Psoas muscle (tissue), 7 donors: ENCODE measurements at regions not wholly inside any gene's neighbourhood (a gene's known extent, or its start where the extent isn't known, plus 50 kb on each side); places are given as distances from the start of the nearest gene placed in this dataset.

Experiments used
- ATAC-seq, 4 donors: fragments of 200-7000 bp; cut with Tn5 transposase; one replicate each; pipeline ENCODE4 v1.9.1; 2020; ENCODE audit warnings: moderate library complexity in 3 of 4, mild to moderate bottlenecking in 2 of 4
- DNase-seq, 2 donors: peaks; one replicate each; pipeline ENCODE4 v3.0.0-alpha.2; 2020
- H3K27ac ChIP-seq: fragments of 200-600 bp; one replicate; pipeline ENCODE4 v1.8.0; 2022
- H3K27me3 ChIP-seq, 3 donors: fragments of 200-600 bp in 1 of 3; one replicate each; pipeline versions ENCODE4 v1.6.1 to v1.8.0; 2013 to 2022; ENCODE audit warnings: low read length in 2 of 3, mild to moderate bottlenecking in 2 of 3, moderate library complexity in 1 of 3; ENCODE audit not compliant: insufficient read depth in 3 of 3
- H3K36me3 ChIP-seq, 2 donors: fragments of 200-600 bp in 1 of 2; one replicate each; pipeline versions ENCODE4 v1.6.1 to v1.8.0; 2013 to 2022; ENCODE audit warnings: low read depth in 1 of 2, mild to moderate bottlenecking in 1 of 2, moderate library complexity in 1 of 2; ENCODE audit not compliant: insufficient read depth in 1 of 2
- H3K4me1 ChIP-seq: fragments of 200-600 bp; one replicate; pipeline ENCODE4 v1.8.0; 2022
- H3K4me3 ChIP-seq: fragments of 200-600 bp; one replicate; pipeline ENCODE4 v1.8.0; 2022; ENCODE audit warnings: mild to moderate bottlenecking
- H3K9me3 ChIP-seq: fragments of 200-600 bp; one replicate; pipeline ENCODE4 v1.8.0; 2022
- CTCF ChIP-seq: fragments of 200-600 bp; IDR thresholded peaks from one replicate; pipeline ENCODE4 v1.8.0; 2022; ENCODE audit warnings: antibody characterized with exemption
- WGBS, 3 donors: extraction: QIAGEN DNeasy Blood & Tissue Kit; methylation state at CpG; one replicate each; pipeline versions ENCODE4 v1.1.6 to v1.1.7; 2013; 5-methylcytosine and 5-hydroxymethylcytosine counted together
- intact Hi-C, 2 donors: fragments of 100-400 bp; cut with DNase I; formaldehyde crosslinking; loops; one replicate each; pipeline versions ENCODE4 v1.11.0 to v1.14.2; 2022
- donor health status: healthy with polysubstance abuse.
- donor health status: DM: no; HTN: no; CAD: no; lungs with moderate emphysema.
- donor health status: Bipolar disorder and iron deficiency.
- donor health status: healthy.
- donor health status: DM: yes; HTN: yes; CAD: no.
- donor health status: DM: no; HTN: no; CAD: no.
- donor health status: DM: yes; HTN: yes; CAD: no.

DNA sequence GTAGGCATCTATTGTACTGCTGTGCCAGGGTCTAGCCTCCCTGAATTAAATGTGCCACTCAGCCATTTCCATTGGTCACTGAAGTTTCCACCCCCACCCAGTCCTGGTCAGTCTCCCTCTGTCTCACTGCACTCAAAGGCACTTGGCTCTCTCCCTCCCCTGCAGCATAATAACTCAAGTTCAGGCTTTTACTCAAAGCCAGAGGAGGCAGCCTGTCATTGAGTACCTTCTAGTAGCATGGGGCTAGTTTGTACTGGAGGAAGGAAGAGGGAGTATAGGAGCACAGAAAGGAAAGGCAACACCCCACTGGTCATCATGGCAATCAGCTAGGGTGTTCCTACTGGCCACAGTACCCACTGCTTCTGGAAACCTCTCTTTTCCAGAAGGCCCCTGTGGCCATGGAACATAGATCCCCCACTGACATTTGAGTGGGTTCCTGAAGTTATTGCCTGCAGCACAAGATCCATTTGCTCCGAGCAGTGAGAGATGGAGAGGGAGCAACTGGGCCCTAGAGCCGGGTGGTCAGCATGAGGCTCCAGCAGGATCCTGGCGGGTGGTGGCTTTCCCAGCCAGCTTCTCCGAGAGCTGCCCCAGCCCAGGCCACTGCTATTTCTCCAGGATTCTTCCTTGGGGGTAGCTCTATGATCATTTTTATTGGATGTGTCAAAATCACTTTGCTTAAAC is 89.9 kb upstream of the CPEB4 start:
- ATAC-seq (no peak), DNase-seq (no peak)
- Histone ChIP-seq H3K27ac (no peak overlapping the region), H3K36me3 (no peaks in the 10 kb centered on the region), H3K9me3 (no peaks in the 10 kb centered on the region), H3K4me1 (no peaks in the 10 kb centered on the region), H3K27me3 (no peaks in the 10 kb centered on the region), H3K4me3 (no peak overlapping the region)
- WGBS, 3 donors = 78 to 94% (median 88%) methylated on average over 4 of the region's 4 CpGs
- intact Hi-C loops = loop anchor here in 1 of 2 donors (5.0 kb wide), 1 partner anchor 34 kb away; no protein-coding TSS in a partner anchor
- no peak for TF ChIP-seq CTCF

GRCh38 chr5:173800340-173800739 is 87.8 kb upstream of the CPEB4 start:
- no peak overlapping the region for H3K27ac ChIP-seq
- ATAC-seq (no peak), DNase-seq (no peak)
- H3K36me3 ChIP-seq = no peaks in the 10 kb centered on the region
- no peak for TF ChIP-seq CTCF
- H3K27me3 ChIP-seq = no peaks in the 10 kb centered on the region
- intact Hi-C loops = no loop called here
- H3K9me3 ChIP-seq = no peaks in the 10 kb centered on the region
- 89 to 92% (median 91%) methylated on average over 8 of the region's 8 CpGs for WGBS, 3 donors
- no peaks in the 10 kb centered on the region for H3K4me1 ChIP-seq
- no peak overlapping the region for H3K4me3 ChIP-seq

DNA sequence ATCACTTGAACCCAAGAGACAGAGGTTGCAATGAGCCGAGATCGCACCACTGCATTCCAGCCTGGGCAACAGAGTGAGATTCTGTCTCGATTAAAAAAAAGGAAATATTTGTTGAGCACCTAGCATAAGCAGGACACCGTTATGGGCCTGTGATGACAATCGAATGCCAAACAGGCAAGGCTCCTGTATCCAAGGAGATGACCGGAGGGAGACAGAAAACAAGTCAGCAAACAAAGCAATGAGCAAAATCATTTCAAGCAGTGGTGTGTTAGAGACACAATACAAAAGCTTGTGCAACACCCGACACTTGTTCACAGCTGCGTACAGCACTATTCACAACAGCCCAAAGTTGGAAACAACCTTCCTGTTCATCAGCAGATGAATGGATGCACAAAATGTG is 87.1 kb upstream of the CPEB4 start:
- Histone ChIP-seq H3K27ac (no peak overlapping the region), H3K4me3 (no peak overlapping the region), H3K4me1 (no peaks in the 10 kb centered on the region), H3K9me3 (no peaks in the 10 kb centered on the region), H3K36me3 (no peaks in the 10 kb centered on the region), H3K27me3 (no peaks in the 10 kb centered on the region)
- 93 to 94% (median 94%) methylated on average over 8 of the region's 8 CpGs for WGBS, 3 donors
- DNase-seq = no peak
- TF ChIP-seq CTCF = no peak
- intact Hi-C loops = no loop called here
- no peak for ATAC-seq

DNA sequence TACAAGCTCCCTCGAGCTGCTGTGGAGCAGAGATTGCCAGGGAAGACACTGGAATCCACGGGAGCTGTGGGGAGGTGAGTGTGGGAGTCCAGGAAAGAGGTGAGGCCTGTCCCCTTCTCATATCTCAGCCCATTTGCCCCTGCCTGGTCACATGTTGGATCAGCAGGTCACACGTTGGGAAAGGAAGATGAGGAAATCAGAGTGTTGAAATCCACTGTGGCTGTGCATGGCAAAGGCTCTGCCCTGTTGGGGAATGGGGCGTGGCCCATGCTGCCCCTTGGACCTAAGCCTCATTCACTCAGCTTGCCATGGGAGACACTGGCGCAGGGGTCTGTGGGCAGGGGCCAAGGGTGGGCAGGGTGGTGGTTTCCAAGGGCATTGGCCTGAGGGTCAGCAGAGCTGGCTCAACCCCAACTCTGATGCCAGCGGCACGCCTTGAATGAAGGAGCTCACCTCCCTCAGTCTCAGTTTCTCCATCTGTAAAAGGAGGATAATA is 85.4 kb upstream of the CPEB4 start:
- H3K4me1 ChIP-seq = no peaks in the 10 kb centered on the region
- no peaks in the 10 kb centered on the region for H3K9me3 ChIP-seq
- ATAC-seq (peak; percentile 51 to 92 (median 86)), DNase-seq (peak; percentile 46 to 67)
- 70 to 76% (median 73%) methylated on average over 7 of the region's 7 CpGs for WGBS, 3 donors
- H3K27me3 ChIP-seq = no peaks in the 10 kb centered on the region
- intact Hi-C loops = no loop called here
- no peaks in the 10 kb centered on the region for H3K36me3 ChIP-seq
- no peak for TF ChIP-seq CTCF
- no peak overlapping the region for H3K27ac ChIP-seq
- H3K4me3 ChIP-seq = no peak overlapping the region

- intact Hi-C loops = no loop called here
- H3K27ac ChIP-seq = no peak overlapping the region
- TF ChIP-seq CTCF = no peak
- no peaks in the 10 kb centered on the region for H3K9me3 ChIP-seq
- H3K36me3 ChIP-seq = no peaks in the 10 kb centered on the region
- ATAC-seq (no peak), DNase-seq (no peak)
- 84 to 88% (median 86%) methylated on average over 7 of the region's 7 CpGs for WGBS, 3 donors
- no peaks in the 10 kb centered on the region for H3K27me3 ChIP-seq
- H3K4me1 ChIP-seq = no peaks in the 10 kb centered on the region
- no peak overlapping the region for H3K4me3 ChIP-seq
Observed at GRCh38 chr5:173804579-173804978, 83.6 kb upstream of the CPEB4 start.
